CD14-positive monocyte (primary cell): ENCODE measurements at regions not wholly inside any gene's neighbourhood (a gene's known extent, or its start where the extent isn't known, plus 50 kb on each side); places are given as distances from the start of the nearest gene placed in this dataset.

Source experiments
- DNase-seq, 3 donors: peaks; one replicate each; pipeline ENCODE4 v3.0.0-alpha.2; 2011 to 2022
- H2AFZ ChIP-seq: 2 replicates; pipeline ENCODE4 v1.6.0; 2012; ENCODE audit warnings: mild to moderate bottlenecking, low read depth, low read length, inconsistent platforms; ENCODE audit not compliant: insufficient read depth, poor library complexity, severe bottlenecking
- H3K27ac ChIP-seq, 2 donors: 1 replicate in 1 of 2; 2 replicates in 1 of 2; pipeline ENCODE4 v1.5.1; 2012 to 2013; ENCODE audit warnings: low read length in 2 of 2, control low read depth in 1 of 2, inconsistent platforms in 1 of 2, low read depth in 1 of 2, mild to moderate bottlenecking in 1 of 2
- H3K27me3 ChIP-seq, 2 donors: one replicate each; pipeline versions ENCODE4 v1.6.0 to v1.6.1; 2011 to 2013; ENCODE audit warnings: low read length in 2 of 2; ENCODE audit not compliant: control insufficient read depth in 2 of 2, insufficient read depth in 2 of 2
- H3K36me3 ChIP-seq, 2 donors: replicated peaks in 1 of 2; 1 replicate in 1 of 2; 2 replicates in 1 of 2; pipeline versions ENCODE4 v1.5.1 to v1.6.1; 2012 to 2013; ENCODE audit warnings: low read length in 2 of 2, control low read depth in 1 of 2, inconsistent platforms in 1 of 2, mild to moderate bottlenecking in 1 of 2; ENCODE audit not compliant: insufficient read depth in 2 of 2, control insufficient read depth in 1 of 2
- H3K4me1 ChIP-seq, 2 donors: 1 replicate in 1 of 2; 2 replicates in 1 of 2; pipeline versions ENCODE4 v1.5.1 to v1.6.1; 2012 to 2013; ENCODE audit warnings: low read length in 2 of 2, control low read depth in 1 of 2, inconsistent platforms in 1 of 2, mild to moderate bottlenecking in 1 of 2, moderate library complexity in 1 of 2; ENCODE audit not compliant: insufficient read depth in 2 of 2, control insufficient read depth in 1 of 2
- H3K4me2 ChIP-seq: replicated peaks from 2 replicates; pipeline ENCODE3; 2012; ENCODE audit warnings: low read length, moderate library complexity, mild to moderate bottlenecking; ENCODE audit not compliant: poor library complexity, severe bottlenecking; ENCODE audit errors: extremely low read depth
- H3K4me3 ChIP-seq, 3 experiments: fragments of 200-600 bp in 1 of 3; sonication (generic) in 1 of 3; replicated peaks in 1 of 3; 1 replicate in 2 of 3; 2 replicates in 1 of 3; pipeline ENCODE4 v1.5.1; 2011 to 2013; ENCODE audit warnings: low read length in 3 of 3, mild to moderate bottlenecking in 3 of 3, control low read depth in 2 of 3, low read depth in 2 of 3, inconsistent platforms in 1 of 3, moderate library complexity in 1 of 3
- H3K79me2 ChIP-seq: 2 replicates; pipeline ENCODE4 v1.6.0; 2012; ENCODE audit warnings: mild to moderate bottlenecking, control low read depth, inconsistent platforms, low read length, moderate library complexity; ENCODE audit not compliant: insufficient read depth
- H3K9ac ChIP-seq: 2 replicates; pipeline ENCODE4 v1.6.0; 2017; ENCODE audit warnings: low read length, mild to moderate bottlenecking; ENCODE audit not compliant: insufficient read depth, poor library complexity, severe bottlenecking
- H3K9me3 ChIP-seq, 2 donors: replicated peaks in 1 of 2; 1 replicate in 1 of 2; 2 replicates in 1 of 2; pipeline versions ENCODE4 v1.5.1 to v1.6.1; 2012 to 2013; ENCODE audit warnings: low read length in 2 of 2, control low read depth in 1 of 2; ENCODE audit not compliant: control insufficient read depth in 1 of 2, insufficient read depth in 1 of 2
- H4K20me1 ChIP-seq: 2 replicates; pipeline ENCODE4 v1.6.0; 2012; ENCODE audit warnings: mild to moderate bottlenecking, low read length, control low read depth, moderate library complexity; ENCODE audit not compliant: insufficient read depth
- H3K27ac Mint-ChIP-seq, 7 donors: one replicate each; pipeline ENCODE4 v1.8.0; 2020; ENCODE audit warnings: mild to moderate bottlenecking in 7 of 7, mixed read lengths in 7 of 7, moderate library complexity in 6 of 7, inconsistent platforms in 2 of 7
- H3K27me3 Mint-ChIP-seq, 3 donors: one replicate each; pipeline ENCODE4 v1.8.0; 2021 to 2022; ENCODE audit warnings: low read depth in 3 of 3, mild to moderate bottlenecking in 3 of 3, mixed read lengths in 3 of 3, moderate library complexity in 3 of 3, inconsistent platforms in 1 of 3
- H3K36me3 Mint-ChIP-seq, 2 donors: one replicate each; pipeline ENCODE4 v1.8.0; 2020; ENCODE audit warnings: mixed read lengths in 2 of 2, inconsistent platforms in 1 of 2, mild to moderate bottlenecking in 1 of 2
- H3K4me1 Mint-ChIP-seq: one replicate; pipeline ENCODE4 v1.8.0; 2020; ENCODE audit warnings: mild to moderate bottlenecking, mixed read lengths
- H3K4me3 Mint-ChIP-seq, 2 donors: one replicate each; pipeline ENCODE4 v1.8.0; 2020; ENCODE audit warnings: mild to moderate bottlenecking in 2 of 2, mixed read lengths in 2 of 2, moderate library complexity in 1 of 2
- H3K9me3 Mint-ChIP-seq, 7 donors: one replicate each; pipeline ENCODE4 v1.8.0; 2020 to 2022; ENCODE audit warnings: mixed read lengths in 7 of 7, mild to moderate bottlenecking in 6 of 7, moderate library complexity in 6 of 7, inconsistent platforms in 2 of 7
- CTCF ChIP-seq: fragments of 200-600 bp; IDR thresholded peaks from one replicate; pipeline ENCODE4 v1.8.0; 2022; ENCODE audit warnings: antibody characterized with exemption, mild to moderate bottlenecking
- WGBS: methylation state at CpG from one replicate; pipeline ENCODE4 v1.1.5; 2013; ENCODE audit warnings: missing lambda C conversion rate; ENCODE audit not compliant: insufficient coverage; 5-methylcytosine and 5-hydroxymethylcytosine counted together
- intact Hi-C, 2 donors: fragments of 100-400 bp; cut with micrococcal nuclease; formaldehyde crosslinking; loops; one replicate each; pipeline versions ENCODE4 v1.15.0 to v1.15.1; 2023

- no peak overlapping the region for H3K27ac ChIP-seq
- no peaks in the 10 kb centered on the region for H3K36me3 ChIP-seq
- no CpG with 5 or more reads among the region's 1 CpG for WGBS
- TF ChIP-seq CTCF: no peak
- H3K27me3 Mint-ChIP-seq: peaks cover 0 to 1% (median 0%) of the 10 kb centered on the region in 3 donors
- H3K27ac Mint-ChIP-seq: no peak overlapping the region
- no peak for DNase-seq
- no peak overlapping the region for H2AFZ ChIP-seq
- H3K36me3 Mint-ChIP-seq: no peaks in the 10 kb centered on the region
- H3K4me1 ChIP-seq: no peaks in the 10 kb centered on the region
- no peaks in the 10 kb centered on the region for H3K4me1 Mint-ChIP-seq
- peaks cover 0 to 6% of the 10 kb centered on the region in 2 donors for H3K9me3 ChIP-seq
- no peak overlapping the region for H3K4me2 ChIP-seq
- H3K27me3 ChIP-seq: no peaks in the 10 kb centered on the region
- no peaks in the 10 kb centered on the region for H4K20me1 ChIP-seq
- intact Hi-C loops: no loop called here
- peaks cover 1 to 9% (median 4%) of the 10 kb centered on the region in 7 donors for H3K9me3 Mint-ChIP-seq
- no peak overlapping the region for H3K4me3 Mint-ChIP-seq
- H3K79me2 ChIP-seq: no peaks in the 10 kb centered on the region
- no peak overlapping the region for H3K9ac ChIP-seq
- H3K4me3 ChIP-seq: no peak overlapping the region
Observed at GRCh38 chr9:75653335-75653734, 237.1 kb upstream of the PCSK5 start.

- Histone ChIP-seq H3K4me3 (no peak overlapping the region), H3K9ac (no peak overlapping the region), H3K36me3 (no peaks in the 10 kb centered on the region), H2AFZ (no peak overlapping the region), H4K20me1 (no peaks in the 10 kb centered on the region), H3K4me2 (no peak overlapping the region), H3K9me3 (peaks cover 0 to 8% of the 10 kb centered on the region in 2 donors), H3K27ac (no peak overlapping the region), H3K4me1 (no peaks in the 10 kb centered on the region), H3K79me2 (no peaks in the 10 kb centered on the region), H3K27me3 (no peaks in the 10 kb centered on the region)
- no peaks in the 10 kb centered on the region for H3K36me3 Mint-ChIP-seq
- 85% methylated on average over 2 of the region's 2 CpGs for WGBS
- H3K27me3 Mint-ChIP-seq: peaks cover 0 to 1% (median 0%) of the 10 kb centered on the region in 3 donors
- no peak for DNase-seq
- no peak overlapping the region for H3K27ac Mint-ChIP-seq
- H3K4me3 Mint-ChIP-seq: no peak overlapping the region
- intact Hi-C loops: no loop called here
- peaks cover 1 to 9% (median 5%) of the 10 kb centered on the region in 7 donors for H3K9me3 Mint-ChIP-seq
- no peaks in the 10 kb centered on the region for H3K4me1 Mint-ChIP-seq
- TF ChIP-seq CTCF: no peak
Observed at GRCh38 chr9:75653750-75654149, 236.7 kb upstream of the PCSK5 start.
